GM12801 (cell line): ENCODE measurements at regions not wholly inside any gene's neighbourhood (a gene's known extent, or its start where the extent isn't known, plus 50 kb on each side); places are given as distances from the start of the nearest gene placed in this dataset.

Experiments
- TF ChIP-seq, protein P1 (sequence below): IDR thresholded peaks from one replicate; pipeline ENCODE4 v1.5.1; 2011; ENCODE audit warnings: control low read depth; ENCODE audit not compliant: insufficient read length; ENCODE audit errors: extremely low read depth

DNA sequence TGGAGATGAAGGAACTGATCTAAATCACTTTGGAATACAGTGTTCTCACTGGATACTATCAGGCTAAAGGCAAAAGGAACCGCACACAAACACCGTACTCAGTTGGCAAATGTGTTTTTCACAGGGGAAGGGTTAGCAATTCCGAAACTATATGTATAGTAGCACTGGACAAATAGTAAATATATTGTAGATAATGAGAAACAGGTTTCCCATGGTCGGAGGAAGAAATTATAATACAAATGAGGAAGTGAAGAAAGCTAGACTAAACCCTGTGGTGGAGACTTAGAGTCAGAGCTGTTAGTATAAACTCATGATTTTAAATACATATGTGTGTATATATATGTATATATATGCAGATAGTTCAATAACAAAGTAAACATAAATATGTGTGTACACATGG lies 414.1 kb upstream of the SALL1 start:
- TF ChIP-seq, protein P1, sequence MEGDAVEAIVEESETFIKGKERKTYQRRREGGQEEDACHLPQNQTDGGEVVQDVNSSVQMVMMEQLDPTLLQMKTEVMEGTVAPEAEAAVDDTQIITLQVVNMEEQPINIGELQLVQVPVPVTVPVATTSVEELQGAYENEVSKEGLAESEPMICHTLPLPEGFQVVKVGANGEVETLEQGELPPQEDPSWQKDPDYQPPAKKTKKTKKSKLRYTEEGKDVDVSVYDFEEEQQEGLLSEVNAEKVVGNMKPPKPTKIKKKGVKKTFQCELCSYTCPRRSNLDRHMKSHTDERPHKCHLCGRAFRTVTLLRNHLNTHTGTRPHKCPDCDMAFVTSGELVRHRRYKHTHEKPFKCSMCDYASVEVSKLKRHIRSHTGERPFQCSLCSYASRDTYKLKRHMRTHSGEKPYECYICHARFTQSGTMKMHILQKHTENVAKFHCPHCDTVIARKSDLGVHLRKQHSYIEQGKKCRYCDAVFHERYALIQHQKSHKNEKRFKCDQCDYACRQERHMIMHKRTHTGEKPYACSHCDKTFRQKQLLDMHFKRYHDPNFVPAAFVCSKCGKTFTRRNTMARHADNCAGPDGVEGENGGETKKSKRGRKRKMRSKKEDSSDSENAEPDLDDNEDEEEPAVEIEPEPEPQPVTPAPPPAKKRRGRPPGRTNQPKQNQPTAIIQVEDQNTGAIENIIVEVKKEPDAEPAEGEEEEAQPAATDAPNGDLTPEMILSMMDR: no peak

DNA sequence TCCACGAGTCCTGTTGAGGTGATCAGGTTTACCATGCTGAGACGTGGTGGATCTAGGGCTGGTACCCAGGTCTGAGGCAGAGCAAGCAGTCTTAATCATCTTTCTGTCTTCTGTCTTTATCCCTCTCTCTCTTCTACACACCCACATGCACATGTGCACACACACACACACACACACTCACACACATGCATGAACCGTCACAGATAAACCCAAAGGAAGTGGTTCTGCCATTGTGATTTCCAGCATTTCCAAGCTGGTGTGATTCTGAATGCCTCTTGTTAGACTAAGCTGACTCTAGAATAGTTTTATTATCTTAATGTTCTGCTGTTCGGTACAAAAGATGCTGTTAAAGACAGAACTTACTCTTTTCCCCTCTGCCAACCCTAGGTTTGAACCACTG lies 411.8 kb upstream of the SALL1 start:
- TF ChIP-seq, protein P1: no peak

DNA sequence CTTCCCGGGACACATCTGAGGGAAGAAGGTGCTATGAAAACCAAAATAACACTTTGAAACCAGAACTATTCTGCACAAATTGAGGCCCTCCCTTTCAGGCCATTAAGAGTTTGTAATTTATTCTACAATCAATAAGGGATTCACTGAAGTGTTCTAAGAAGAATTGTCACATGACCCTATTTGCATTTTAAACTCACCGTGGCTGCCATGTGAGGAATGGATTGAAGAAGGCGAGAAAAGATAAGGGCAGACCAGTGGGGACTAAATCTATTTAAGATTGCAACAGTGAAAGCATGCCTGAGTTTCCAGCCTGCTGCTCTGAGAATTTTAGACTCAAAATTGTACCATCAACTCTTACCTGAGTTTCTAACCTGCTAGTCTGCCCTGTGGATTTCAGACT lies 408.8 kb upstream of the SALL1 start:
- TF ChIP-seq, protein P1: no peak

DNA sequence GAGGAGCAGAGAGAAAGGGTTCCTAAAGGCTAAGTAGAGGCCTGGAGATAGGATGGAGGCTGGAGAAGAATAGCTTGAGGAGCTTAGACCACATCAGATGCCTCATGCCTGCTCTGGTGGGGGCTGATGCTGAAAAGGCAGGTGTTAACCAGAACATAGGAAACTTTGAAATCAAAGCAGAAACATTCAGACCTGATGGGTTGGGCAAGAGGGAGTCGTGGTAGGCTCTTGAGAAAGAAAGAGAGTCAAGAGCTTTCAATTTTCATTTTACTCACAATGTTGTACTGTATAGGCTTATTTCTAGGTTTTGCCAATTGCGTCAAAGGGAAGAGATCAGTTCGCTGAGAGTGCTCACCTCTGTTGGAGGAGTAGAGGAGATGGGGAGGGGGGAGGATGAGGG lies 406.6 kb upstream of the SALL1 start:
- TF ChIP-seq, protein P1: no peak

DNA sequence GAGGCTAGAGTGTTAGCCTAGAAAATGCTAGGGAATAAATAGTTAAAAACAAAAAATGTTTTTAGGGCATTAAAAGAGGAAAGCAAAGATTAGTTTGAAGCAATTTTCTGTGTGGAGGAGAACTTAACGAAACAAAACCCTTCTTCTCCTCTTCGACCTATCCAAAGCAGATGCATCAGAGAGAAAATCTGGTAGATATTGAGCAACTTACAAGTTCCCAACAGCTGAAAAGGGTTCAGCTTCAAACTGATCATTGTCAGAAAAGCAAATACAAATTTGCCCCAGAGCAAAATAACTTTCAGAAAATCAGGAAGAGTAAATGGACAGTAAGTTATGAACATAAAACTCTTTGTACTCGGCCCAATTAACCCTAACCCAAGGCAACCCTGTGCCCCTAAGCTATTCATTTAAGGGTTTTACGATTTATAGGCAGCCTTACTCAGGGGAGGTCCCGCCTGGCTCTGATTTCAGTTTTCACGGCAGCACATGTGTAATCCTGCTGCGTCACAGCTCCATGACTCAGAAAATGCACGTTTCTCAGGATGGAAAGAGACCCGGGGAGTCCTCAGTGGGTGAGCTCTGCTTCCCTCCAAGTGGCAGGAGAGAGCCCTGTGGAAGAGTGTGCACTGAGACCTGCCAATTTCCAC lies 405.7 kb upstream of the SALL1 start:
- TF ChIP-seq, protein P1: no peak

DNA sequence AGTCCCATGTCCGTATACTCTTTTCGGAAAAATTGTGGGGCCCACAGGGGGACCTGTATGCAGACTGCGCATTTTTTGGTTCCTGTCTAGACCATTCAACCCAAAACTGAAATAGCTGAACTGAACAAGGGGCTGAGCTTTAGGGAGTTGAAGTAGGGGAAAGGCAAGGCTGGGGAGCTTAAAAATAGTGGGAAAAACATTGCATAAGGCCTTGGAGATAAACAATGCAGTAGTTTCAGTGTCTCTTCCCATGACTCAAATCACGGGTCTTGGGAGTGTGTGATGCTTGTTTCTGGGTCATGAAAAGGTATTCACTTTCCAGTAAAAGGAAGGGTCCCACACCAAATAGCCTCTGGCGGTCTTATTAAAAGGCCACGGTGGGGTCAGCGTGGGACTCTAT lies 402.8 kb upstream of the SALL1 start:
- TF ChIP-seq, protein P1: no peak

DNA sequence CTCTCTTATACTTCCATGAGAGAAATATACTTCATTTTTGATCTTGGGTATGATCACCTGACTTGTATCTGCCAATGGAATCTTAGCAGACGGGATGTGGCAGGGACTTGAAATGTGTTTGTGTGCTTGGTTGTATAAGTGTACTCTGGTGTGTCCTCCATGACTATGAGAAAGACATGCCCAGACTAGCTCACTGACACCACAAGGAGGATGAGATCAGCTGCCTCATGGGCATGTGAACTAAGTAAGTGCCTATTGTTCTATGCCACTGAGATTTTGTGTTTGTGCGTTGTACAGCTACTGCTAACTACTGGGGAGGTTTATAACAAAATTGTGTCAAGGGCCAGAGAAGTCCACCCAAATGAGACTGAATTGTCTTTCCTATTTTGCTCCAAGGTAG lies 402.2 kb upstream of the SALL1 start:
- TF ChIP-seq, protein P1: no peak
